Suprapubic skin (tissue), 3 donors: ENCODE measurements at regions not wholly inside any gene's neighbourhood (a gene's known extent, or its start where the extent isn't known, plus 50 kb on each side); places are given as distances from the start of the nearest gene placed in this dataset.

Source experiments
- EP300 ChIP-seq: sonication (generic); formaldehyde crosslinking; IDR thresholded peaks from one replicate; pipeline ENCODE4 v1.6.1; 2017; ENCODE audit warnings: antibody characterized with exemption
- TF ChIP-seq, protein P1 (sequence below), 2 donors: fragments of 200-600 bp in 1 of 2; fragments of 450-650 bp in 1 of 2; sonication (generic) in 1 of 2; IDR thresholded peaks; one replicate each; pipeline ENCODE4 v1.5.1; 2016 to 2019; ENCODE audit warnings: antibody characterized with exemption in 2 of 2, mild to moderate bottlenecking in 1 of 2, moderate library complexity in 1 of 2

DNA sequence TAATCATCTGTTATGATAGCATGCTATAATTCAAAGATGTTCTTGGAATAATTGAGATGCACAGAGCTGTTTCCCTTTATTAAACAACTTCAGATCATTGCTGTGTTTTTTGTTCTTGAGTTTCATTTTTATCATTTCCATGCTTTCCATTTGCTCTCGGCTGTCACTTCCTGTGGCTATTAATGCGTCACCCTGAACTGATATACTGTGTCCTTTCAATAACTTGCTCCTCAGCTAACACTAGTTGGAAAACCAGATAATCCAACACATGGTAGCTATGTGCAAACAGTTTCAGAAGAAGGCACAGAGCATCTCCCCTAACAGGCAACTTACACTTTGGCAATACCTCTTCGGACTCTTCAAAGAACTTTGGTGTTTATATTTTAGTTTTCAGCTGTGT is 376.0 kb downstream of the GBA3 start:
- no peak for TF ChIP-seq EP300
- TF ChIP-seq, protein P1, sequence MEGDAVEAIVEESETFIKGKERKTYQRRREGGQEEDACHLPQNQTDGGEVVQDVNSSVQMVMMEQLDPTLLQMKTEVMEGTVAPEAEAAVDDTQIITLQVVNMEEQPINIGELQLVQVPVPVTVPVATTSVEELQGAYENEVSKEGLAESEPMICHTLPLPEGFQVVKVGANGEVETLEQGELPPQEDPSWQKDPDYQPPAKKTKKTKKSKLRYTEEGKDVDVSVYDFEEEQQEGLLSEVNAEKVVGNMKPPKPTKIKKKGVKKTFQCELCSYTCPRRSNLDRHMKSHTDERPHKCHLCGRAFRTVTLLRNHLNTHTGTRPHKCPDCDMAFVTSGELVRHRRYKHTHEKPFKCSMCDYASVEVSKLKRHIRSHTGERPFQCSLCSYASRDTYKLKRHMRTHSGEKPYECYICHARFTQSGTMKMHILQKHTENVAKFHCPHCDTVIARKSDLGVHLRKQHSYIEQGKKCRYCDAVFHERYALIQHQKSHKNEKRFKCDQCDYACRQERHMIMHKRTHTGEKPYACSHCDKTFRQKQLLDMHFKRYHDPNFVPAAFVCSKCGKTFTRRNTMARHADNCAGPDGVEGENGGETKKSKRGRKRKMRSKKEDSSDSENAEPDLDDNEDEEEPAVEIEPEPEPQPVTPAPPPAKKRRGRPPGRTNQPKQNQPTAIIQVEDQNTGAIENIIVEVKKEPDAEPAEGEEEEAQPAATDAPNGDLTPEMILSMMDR (IDR thresholded peaks at IDR 0.05), result no peak
